ENCODE measurements at regions not wholly inside any gene's neighbourhood (a gene's known extent, or its start where the extent isn't known, plus 50 kb on each side); places are given as distances from the start of the nearest gene placed in this dataset.
"Not testable (repeated sequence)": the region's sequence is repeated elsewhere in the genome, so short reads cannot be mapped to it uniquely, and the experiment has no call there.

GRCh38 chr1:96564401-96564800 is 157.2 kb upstream of the PTBP2 start:
- TF ChIP-seq MAX (IDR thresholded peaks at IDR 0.05); CTCF (IDR thresholded peaks at IDR 0.05; ENCODE audit: low read depth, low read length, missing input control); YY1 (IDR thresholded peaks at IDR 0.05); FOXA1 (IDR thresholded peaks at IDR 0.05); ZBTB33 (IDR thresholded peaks at IDR 0.05); RXRA (IDR thresholded peaks at IDR 0.05); GABPA (IDR thresholded peaks at IDR 0.05 in 1 of 2, conservative IDR thresholded peaks at IDR 0.05 in 1 of 2); NR2F2 (IDR thresholded peaks at IDR 0.05); ATF3 (IDR thresholded peaks at IDR 0.05); TAF1 (conservative IDR thresholded peaks at IDR 0.05); EGR1 (IDR thresholded peaks at IDR 0.05; ENCODE audit: low read depth in 2 of 2); JUND (IDR thresholded peaks at IDR 0.05); SP1 (IDR thresholded peaks at IDR 0.05); REST (IDR thresholded peaks at IDR 0.05): not testable (repeated sequence)

All from liver (tissue), 3 donors.